GM12865 (cell line): ENCODE measurements at regions not wholly inside any gene's neighbourhood (a gene's known extent, or its start where the extent isn't known, plus 50 kb on each side); places are given as distances from the start of the nearest gene placed in this dataset.

Source experiments
- DNase-seq: peaks from one replicate; pipeline ENCODE4 v3.0.0; 2010; ENCODE audit warnings: low read depth
- H3K4me3 ChIP-seq: 2 replicates; pipeline ENCODE4 v1.5.1; 2011; ENCODE audit warnings: mild to moderate bottlenecking, low read depth, low read length, control low read depth
- TF ChIP-seq, protein P1 (sequence below): IDR thresholded peaks from 2 replicates; pipeline ENCODE4 v1.5.1; 2011; ENCODE audit warnings: low read length, control low read depth, low read depth, inconsistent platforms; ENCODE audit not compliant: insufficient read depth; ENCODE audit errors: missing control alignments

- no peak overlapping the region for H3K4me3 ChIP-seq
- TF ChIP-seq, protein P1, sequence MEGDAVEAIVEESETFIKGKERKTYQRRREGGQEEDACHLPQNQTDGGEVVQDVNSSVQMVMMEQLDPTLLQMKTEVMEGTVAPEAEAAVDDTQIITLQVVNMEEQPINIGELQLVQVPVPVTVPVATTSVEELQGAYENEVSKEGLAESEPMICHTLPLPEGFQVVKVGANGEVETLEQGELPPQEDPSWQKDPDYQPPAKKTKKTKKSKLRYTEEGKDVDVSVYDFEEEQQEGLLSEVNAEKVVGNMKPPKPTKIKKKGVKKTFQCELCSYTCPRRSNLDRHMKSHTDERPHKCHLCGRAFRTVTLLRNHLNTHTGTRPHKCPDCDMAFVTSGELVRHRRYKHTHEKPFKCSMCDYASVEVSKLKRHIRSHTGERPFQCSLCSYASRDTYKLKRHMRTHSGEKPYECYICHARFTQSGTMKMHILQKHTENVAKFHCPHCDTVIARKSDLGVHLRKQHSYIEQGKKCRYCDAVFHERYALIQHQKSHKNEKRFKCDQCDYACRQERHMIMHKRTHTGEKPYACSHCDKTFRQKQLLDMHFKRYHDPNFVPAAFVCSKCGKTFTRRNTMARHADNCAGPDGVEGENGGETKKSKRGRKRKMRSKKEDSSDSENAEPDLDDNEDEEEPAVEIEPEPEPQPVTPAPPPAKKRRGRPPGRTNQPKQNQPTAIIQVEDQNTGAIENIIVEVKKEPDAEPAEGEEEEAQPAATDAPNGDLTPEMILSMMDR = no peak
- no peak for DNase-seq
Measured at GRCh38 chr2:172282944-172283343, 144.4 kb upstream of the ITGA6 start.

DNA sequence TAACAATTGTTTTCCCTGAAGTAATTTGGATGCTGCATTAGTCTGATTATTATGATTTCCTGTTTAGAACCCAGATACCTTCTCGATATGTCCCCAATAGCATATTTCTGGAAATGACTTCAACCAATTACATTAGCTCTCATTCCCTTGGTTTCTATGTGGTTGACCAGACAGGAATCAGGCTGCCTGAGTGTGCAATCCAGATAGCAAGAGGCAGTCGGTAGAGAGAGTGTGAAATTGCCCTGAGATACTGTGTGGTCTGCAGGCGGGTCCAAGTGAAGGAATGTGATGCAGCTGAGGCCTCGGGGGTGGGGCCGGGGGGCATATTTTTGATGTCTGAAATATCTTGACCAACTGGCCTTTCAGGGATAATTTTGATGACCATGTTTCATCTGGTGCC is 143.9 kb upstream of the ITGA6 start:
- DNase-seq = no peak
- TF ChIP-seq, protein P1 = no peak
- no peak overlapping the region for H3K4me3 ChIP-seq

DNA sequence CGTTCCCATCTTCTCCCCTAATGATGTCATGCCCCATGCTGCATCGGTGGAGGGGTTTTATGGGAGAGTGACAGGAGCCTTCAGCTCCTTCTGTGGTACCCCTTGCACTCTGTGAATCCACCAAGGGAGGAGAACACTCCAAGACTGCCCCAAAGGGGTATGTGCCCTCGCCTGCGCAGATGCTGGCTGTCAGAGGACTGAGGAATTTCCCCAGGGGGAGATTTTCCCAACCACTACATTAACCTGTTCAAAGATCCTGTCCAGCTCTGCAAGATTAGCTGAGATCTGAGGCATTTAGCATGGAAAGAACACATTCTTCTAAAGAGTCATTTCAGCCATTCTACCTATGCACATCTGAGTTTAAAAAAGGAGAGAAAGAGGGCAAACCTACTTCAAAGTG is 143.2 kb upstream of the ITGA6 start:
- TF ChIP-seq, protein P1 = no peak
- DNase-seq = no peak
- H3K4me3 ChIP-seq = no peak overlapping the region

DNA sequence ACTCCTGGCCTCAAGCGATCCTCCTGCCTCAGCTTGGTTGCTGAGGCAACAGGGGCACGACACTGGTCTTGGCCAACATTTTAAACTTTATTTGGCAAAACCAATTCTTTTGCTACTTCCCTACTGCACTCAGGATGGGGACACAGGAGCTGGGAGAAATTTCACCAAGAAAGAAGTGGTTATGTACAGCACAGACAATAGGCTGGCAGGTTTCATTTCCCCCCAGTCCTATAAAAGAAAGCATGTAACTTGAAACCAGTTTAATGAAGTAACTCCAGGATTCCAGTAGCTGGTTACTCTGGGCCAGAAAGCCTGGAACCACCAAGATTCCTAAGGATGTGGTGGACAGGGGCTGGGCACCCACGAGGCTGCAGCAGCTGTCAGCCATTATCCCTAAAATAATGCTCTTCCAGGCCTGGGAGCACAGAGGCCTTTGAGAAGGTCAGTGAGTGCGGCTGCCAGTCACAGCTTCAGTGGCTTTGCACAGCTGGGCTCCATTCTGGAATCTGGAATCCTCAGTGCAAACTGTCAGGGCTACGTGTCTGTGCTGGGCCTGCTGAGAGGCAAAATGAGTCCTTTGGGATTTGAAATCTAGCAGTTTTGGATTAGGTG is 142.3 kb upstream of the ITGA6 start:
- DNase-seq = no peak
- TF ChIP-seq, protein P1 = no peak

DNA sequence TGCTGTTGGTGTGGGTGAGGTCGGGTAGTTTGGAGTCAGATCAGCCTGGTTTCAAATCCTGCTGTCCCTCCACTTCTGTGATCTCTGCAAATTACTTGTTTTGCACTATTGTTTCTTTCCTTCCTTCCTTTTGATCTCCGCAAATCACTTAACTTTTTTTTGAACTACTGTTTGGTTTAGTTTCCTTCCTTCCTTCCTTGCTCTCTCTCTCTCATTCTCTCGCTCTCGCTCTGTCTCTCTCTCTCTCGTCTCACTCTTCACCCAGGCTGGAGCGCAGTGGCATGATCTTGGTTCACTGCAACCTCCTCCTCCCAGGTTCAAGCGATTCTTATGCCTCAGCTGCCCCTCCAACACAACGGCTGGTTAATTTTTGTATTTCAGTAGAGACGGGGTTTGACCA is 141.6 kb upstream of the ITGA6 start:
- DNase-seq = no peak
- TF ChIP-seq, protein P1 = no peak

More for the DNA sequence above, 142.3 kb upstream of the ITGA6 start:
- no peak overlapping the region for H3K4me3 ChIP-seq

DNA sequence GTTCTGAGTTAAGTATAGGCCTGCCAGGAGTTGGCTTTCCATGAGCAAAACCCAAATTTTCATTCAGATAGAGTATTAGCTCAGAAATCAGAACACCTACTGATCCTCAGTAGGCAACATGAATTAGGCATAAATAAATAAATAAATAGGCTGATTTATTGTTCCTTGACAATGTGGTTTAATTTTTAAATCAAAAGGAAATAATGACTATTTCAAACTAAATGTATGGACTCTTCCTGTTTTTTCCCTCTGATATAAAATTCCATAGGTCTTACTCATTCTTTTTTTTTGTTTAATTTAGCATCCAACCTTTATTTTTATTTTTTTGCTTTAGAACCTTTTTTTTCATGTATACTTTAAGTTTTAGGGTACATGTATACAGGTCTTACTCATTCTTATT is 140.2 kb upstream of the ITGA6 start:
- TF ChIP-seq, protein P1 = no peak
- no peak for DNase-seq
- H3K4me3 ChIP-seq = no peak overlapping the region

More for the DNA sequence above, 141.6 kb upstream of the ITGA6 start:
- no peak overlapping the region for H3K4me3 ChIP-seq
